Natural killer cell (primary cell): ENCODE measurements at regions not wholly inside any gene's neighbourhood (a gene's known extent, or its start where the extent isn't known, plus 50 kb on each side); places are given as distances from the start of the nearest gene placed in this dataset.

Experiments used
- ATAC-seq, 3 donors: fragments of 150-1000 bp in 2 of 3; fragments of 200-7000 bp in 1 of 3; cut with Tn5 transposase; 1 replicate in 1 of 3; 2 replicates in 2 of 3; pipeline ENCODE4 v1.10.0; 2021; ENCODE audit warnings: mild to moderate bottlenecking in 2 of 3, moderate library complexity in 2 of 3
- DNase-seq, 2 donors: peaks; one replicate each; pipeline versions ENCODE4 v3.0.0 to v3.0.0-alpha.2; 2013 to 2021; ENCODE audit warnings: mixed read lengths in 1 of 2
- H3K27ac ChIP-seq: one replicate; pipeline ENCODE4 v1.5.1; 2013; ENCODE audit warnings: mild to moderate bottlenecking, low read length
- H3K27me3 ChIP-seq: one replicate; pipeline ENCODE4 v1.6.1; 2013; ENCODE audit warnings: low read length; ENCODE audit not compliant: control insufficient read depth, insufficient read depth
- H3K36me3 ChIP-seq: one replicate; pipeline ENCODE4 v1.6.1; 2013; ENCODE audit warnings: low read length; ENCODE audit not compliant: control insufficient read depth, insufficient read depth
- H3K4me1 ChIP-seq: one replicate; pipeline ENCODE4 v1.6.1; 2013; ENCODE audit warnings: low read length; ENCODE audit not compliant: control insufficient read depth, insufficient read depth
- H3K4me3 ChIP-seq: one replicate; pipeline ENCODE4 v1.5.1; 2013; ENCODE audit warnings: low read length
- H3K9me3 ChIP-seq: one replicate; pipeline ENCODE4 v1.6.1; 2013; ENCODE audit warnings: low read length; ENCODE audit not compliant: control insufficient read depth, insufficient read depth
- H3K27ac Mint-ChIP-seq, 2 donors: one replicate each; pipeline ENCODE4 v1.8.0; 2022; ENCODE audit warnings: mild to moderate bottlenecking in 2 of 2, mixed read lengths in 2 of 2, moderate library complexity in 1 of 2
- H3K27me3 Mint-ChIP-seq, 2 donors: one replicate each; pipeline ENCODE4 v1.8.0; 2022; ENCODE audit warnings: low read depth in 2 of 2, mixed read lengths in 2 of 2
- H3K36me3 Mint-ChIP-seq: one replicate; pipeline ENCODE4 v1.8.0; 2022; ENCODE audit warnings: mixed read lengths
- H3K4me1 Mint-ChIP-seq, 2 donors: one replicate each; pipeline ENCODE4 v1.8.0; 2022; ENCODE audit warnings: mixed read lengths in 2 of 2
- H3K4me3 Mint-ChIP-seq: one replicate; pipeline ENCODE4 v1.8.0; 2022; ENCODE audit warnings: mild to moderate bottlenecking, moderate library complexity, mixed read lengths
- H3K9me3 Mint-ChIP-seq, 2 donors: one replicate each; pipeline ENCODE4 v1.8.0; 2022; ENCODE audit warnings: mixed read lengths in 2 of 2
- CTCF ChIP-seq: fragments of 200-600 bp; IDR thresholded peaks from one replicate; pipeline ENCODE4 v1.8.0; 2022; ENCODE audit warnings: antibody characterized with exemption
- WGBS: methylation state at CpG from one replicate; pipeline ENCODE4 v1.1.7; 2013; ENCODE audit warnings: missing lambda C conversion rate; ENCODE audit not compliant: insufficient coverage; 5-methylcytosine and 5-hydroxymethylcytosine counted together
- intact Hi-C: fragments of 100-400 bp; cut with micrococcal nuclease; formaldehyde crosslinking; loops from one replicate; pipeline ENCODE4 v1.14.2; 2022

- Histone ChIP-seq H3K4me1 (no peaks in the 10 kb centered on the region), H3K36me3 (no peaks in the 10 kb centered on the region), H3K4me3 (no peak overlapping the region), H3K27me3 (no peaks in the 10 kb centered on the region), H3K27ac (no peak overlapping the region), H3K9me3 (no peaks in the 10 kb centered on the region)
- Mint-ChIP-seq H3K27me3 (peaks cover 0 to 3% of the 10 kb centered on the region in 2 donors), H3K4me1 (no peaks in the 10 kb centered on the region), H3K36me3 (no peaks in the 10 kb centered on the region), H3K4me3 (no peak overlapping the region), H3K27ac (no peak overlapping the region), H3K9me3 (no peaks in the 10 kb centered on the region)
- TF ChIP-seq CTCF: no peak
- 88% methylated on average over 24 of the region's 24 CpGs for WGBS
- intact Hi-C loops: no loop called here
- DNase-seq: no peak
- no peak for ATAC-seq
These were observed 123.7 kb upstream of the IRX4 start for GRCh38 chr5:2006193-2006970.

- H3K27me3 ChIP-seq: no peaks in the 10 kb centered on the region
- H3K27ac Mint-ChIP-seq: no peak overlapping the region
- H3K4me3 Mint-ChIP-seq: no peak overlapping the region
- no peak overlapping the region for H3K27ac ChIP-seq
- no peaks in the 10 kb centered on the region for H3K9me3 Mint-ChIP-seq
- ATAC-seq (no peak), DNase-seq (no peak)
- no peaks in the 10 kb centered on the region for H3K36me3 ChIP-seq
- no peaks in the 10 kb centered on the region for H3K36me3 Mint-ChIP-seq
- H3K9me3 ChIP-seq: no peaks in the 10 kb centered on the region
- peaks cover 0 to 3% of the 10 kb centered on the region in 2 donors for H3K27me3 Mint-ChIP-seq
- H3K4me3 ChIP-seq: no peak overlapping the region
- TF ChIP-seq CTCF: no peak
- H3K4me1 Mint-ChIP-seq: no peaks in the 10 kb centered on the region
- 82% methylated on average over 35 of the region's 35 CpGs for WGBS
- intact Hi-C loops: no loop called here
- H3K4me1 ChIP-seq: no peaks in the 10 kb centered on the region
These were observed 122.6 kb upstream of the IRX4 start for GRCh38 chr5:2005101-2006041.

GRCh38 chr5:2003690-2004365 is 121.1 kb upstream of the IRX4 start:
- H3K9me3 Mint-ChIP-seq: no peaks in the 10 kb centered on the region
- DNase-seq (no peak), ATAC-seq (no peak)
- TF ChIP-seq CTCF: no peak
- no peaks in the 10 kb centered on the region for H3K4me1 ChIP-seq
- no peaks in the 10 kb centered on the region for H3K9me3 ChIP-seq
- WGBS: 83% methylated on average over 20 of the region's 20 CpGs
- H3K4me3 Mint-ChIP-seq: no peak overlapping the region
- H3K4me3 ChIP-seq: no peak overlapping the region
- no peaks in the 10 kb centered on the region for H3K36me3 Mint-ChIP-seq
- H3K27me3 Mint-ChIP-seq: peaks cover 0 to 3% of the 10 kb centered on the region in 2 donors
- intact Hi-C loops: no loop called here
- no peaks in the 10 kb centered on the region for H3K27me3 ChIP-seq
- H3K27ac ChIP-seq: no peak overlapping the region
- no peak overlapping the region for H3K27ac Mint-ChIP-seq
- no peaks in the 10 kb centered on the region for H3K36me3 ChIP-seq
- no peaks in the 10 kb centered on the region for H3K4me1 Mint-ChIP-seq
